A549 (cell line): ENCODE measurements at regions not wholly inside any gene's neighbourhood (a gene's known extent, or its start where the extent isn't known, plus 50 kb on each side); places are given as distances from the start of the nearest gene placed in this dataset.

Experiments
- ATAC-seq, 2 experiments: fragments of 200-7000 bp in 1 of 2; fragments of >200 bp in 1 of 2; cut with Nextera tagmentation in 1 of 2; cut with Tn5 transposase in 1 of 2; 3 replicates each; pipeline versions ENCODE4 v1.8.0 to v1.9.1; 2018 to 2020; ENCODE audit warnings: mild to moderate bottlenecking in 1 of 2, moderate library complexity in 1 of 2
- CTCF ChIA-PET: fragments of 300-600 bp; sonication (Branson Sonifier 250); formaldehyde crosslinking; extraction: SDS; loops from one replicate; lab custom pipeline; 2021; ENCODE audit warnings: antibody characterized with exemption, inconsistent platforms; lab: Yijun Ruan, JAX
- POLR2A ChIA-PET: fragments of 350-600 bp; formaldehyde crosslinking; extraction: SDS; loops from one replicate; lab custom pipeline; 2021; ENCODE audit warnings: antibody characterized with exemption, inconsistent platforms; lab: Yijun Ruan, JAX
- DNase-seq, 2 experiments: peaks; one replicate each; pipeline versions ENCODE4 v3.0.0 to v3.0.0-alpha.2; 2011 to 2016; ENCODE audit warnings: low read depth in 1 of 2, low spot score in 1 of 2
- FAIRE-seq: peaks from 2 replicates; lab custom pipeline; 2011; peaks lifted over from hg19 to GRCh38; lab: Jason Lieb, UNC
- H3K27ac ChIP-seq, 2 experiments: fragments of >200 bp; sonication (Bioruptor Twin); formaldehyde crosslinking; 3 replicates each; pipeline ENCODE4 v1.5.1; 2016 to 2017
- H3K4me1 ChIP-seq: fragments of >200 bp; sonication (Bioruptor Twin); formaldehyde crosslinking; 3 replicates; pipeline ENCODE4 v1.6.1; 2016
- H3K4me2 ChIP-seq: fragments of >200 bp; sonication (Bioruptor Twin); formaldehyde crosslinking; 3 replicates; pipeline ENCODE4 v1.6.1; 2016
- H3K4me3 ChIP-seq: fragments of >200 bp; sonication (Bioruptor Twin); formaldehyde crosslinking; 3 replicates; pipeline ENCODE4 v1.5.1; 2016
- H3K9me3 ChIP-seq: fragments of >200 bp; sonication (Bioruptor Twin); formaldehyde crosslinking; 3 replicates; pipeline ENCODE4 v1.6.1; 2016
- BHLHE40 ChIP-seq: IDR thresholded peaks from 2 replicates; pipeline ENCODE4 v1.6.1; 2012; ENCODE audit warnings: low read depth, low read length, inconsistent platforms
- CHD2 ChIP-seq: fragments of 150-350 bp; IDR thresholded peaks from 2 replicates; pipeline ENCODE4 v1.6.1; 2014; ENCODE audit warnings: low read length; ENCODE audit not compliant: partially characterized antibody
- CHD4 ChIP-seq: fragments of 200-600 bp; sonication (generic); IDR thresholded peaks from 2 replicates; pipeline ENCODE4 v1.6.1; 2016; ENCODE audit warnings: antibody characterized with exemption, mild to moderate bottlenecking, borderline replicate concordance
- EHF ChIP-seq: fragments of 250-450 bp; sonication (Bioruptor Pico); IDR thresholded peaks from 2 replicates; pipeline ENCODE4 v1.5.0; 2020; ENCODE audit warnings: mild to moderate bottlenecking
- HDAC2 ChIP-seq: fragments of 200-600 bp; sonication (generic); IDR thresholded peaks from 2 replicates; pipeline ENCODE4 v1.6.1; 2016
- HOXA7 ChIP-seq: fragments of 250-450 bp; sonication (Bioruptor Pico); IDR thresholded peaks from 2 replicates; pipeline ENCODE4 v1.5.0; 2020; ENCODE audit warnings: mild to moderate bottlenecking, moderate library complexity
- JUN ChIP-seq, 2 experiments: fragments of >200 bp; sonication (Bioruptor Twin); formaldehyde crosslinking; IDR thresholded peaks; 2 replicates in 1 of 2; 3 replicates in 1 of 2; pipeline ENCODE4 v1.6.1; 2016 to 2017
- JUNB ChIP-seq: fragments of >200 bp; sonication (Bioruptor Twin); formaldehyde crosslinking; IDR thresholded peaks from 2 replicates; pipeline ENCODE4 v1.6.1; 2016
- KDM5A ChIP-seq: fragments of 200-600 bp; sonication (generic); IDR thresholded peaks from 2 replicates; pipeline ENCODE4 v1.6.1; 2016; ENCODE audit warnings: antibody characterized with exemption, mild to moderate bottlenecking
- MAZ ChIP-seq: fragments of 150-350 bp; IDR thresholded peaks from 2 replicates; pipeline ENCODE4 v1.6.1; 2014; ENCODE audit warnings: antibody characterized with exemption, low read depth, low read length, borderline replicate concordance
- MYC ChIP-seq: IDR thresholded peaks from 2 replicates; pipeline ENCODE4 v1.6.1; 2012; ENCODE audit warnings: mild to moderate bottlenecking, inconsistent platforms, low read length, improper control_type of control experiment, borderline replicate concordance
- NFE2L2 ChIP-seq: fragments of 150-350 bp; conservative IDR thresholded peaks from 2 replicates; pipeline ENCODE4 v1.6.1; 2014; ENCODE audit warnings: low read length
- POLR2AphosphoS2 ChIP-seq: conservative IDR thresholded peaks from 2 replicates; pipeline ENCODE4 v1.6.1; 2012; ENCODE audit warnings: low read length, improper control_type of control experiment, inconsistent platforms
- RARB ChIP-seq: fragments of 250-450 bp; sonication (Bioruptor Pico); IDR thresholded peaks from 2 replicates; pipeline ENCODE4 v1.8.0; 2021; ENCODE audit warnings: mild to moderate bottlenecking, moderate library complexity
- RCOR1 ChIP-seq: fragments of 150-350 bp; IDR thresholded peaks from 2 replicates; pipeline ENCODE4 v1.6.1; 2014; ENCODE audit warnings: antibody characterized with exemption, low read length, low read depth
- RFX5 ChIP-seq: fragments of 450-650 bp; IDR thresholded peaks from 2 replicates; pipeline ENCODE4 v1.7.1; 2014; ENCODE audit warnings: antibody characterized with exemption, mild to moderate bottlenecking, moderate library complexity
- SMC3 ChIP-seq: fragments of >200 bp; sonication (Bioruptor Twin); formaldehyde crosslinking; IDR thresholded peaks from 3 replicates; pipeline ENCODE4 v1.6.1; 2018; ENCODE audit warnings: inconsistent platforms
- TFCP2L1 ChIP-seq: fragments of 250-450 bp; sonication (Bioruptor Pico); IDR thresholded peaks from 2 replicates; pipeline ENCODE4 v1.5.0; 2021; ENCODE audit warnings: mild to moderate bottlenecking
- ZFP36 ChIP-seq: fragments of 450-650 bp; IDR thresholded peaks from 2 replicates; pipeline ENCODE4 v1.6.1; 2014; ENCODE audit warnings: borderline replicate concordance; ENCODE audit not compliant: partially characterized antibody
- ZNF302 ChIP-seq: fragments of 250-450 bp; sonication (Bioruptor Pico); IDR thresholded peaks from 2 replicates; pipeline ENCODE4 v1.9.0; 2021; ENCODE audit warnings: inconsistent platforms, mild to moderate bottlenecking, moderate library complexity
- WGBS: methylation state at CpG from one replicate; pipeline ENCODE4 v1.1.6; 2017; ENCODE audit errors: missing lambda C conversion rate; 5-methylcytosine and 5-hydroxymethylcytosine counted together
- TF ChIP-seq, protein P1 (sequence below): fragments of 450-650 bp; IDR thresholded peaks from 2 replicates; pipeline ENCODE4 v1.6.1; 2014; ENCODE audit warnings: antibody characterized with exemption
- TF ChIP-seq, protein P2 (sequence below): fragments of >200 bp; sonication (Bioruptor Twin); formaldehyde crosslinking; IDR thresholded peaks from 2 replicates; pipeline ENCODE4 v1.6.1; 2016
- TF ChIP-seq, protein P3 (sequence below): fragments of 150-350 bp; IDR thresholded peaks from 2 replicates; pipeline ENCODE4 v1.6.1; 2014; ENCODE audit warnings: low read depth, mild to moderate bottlenecking, low read length
- TF ChIP-seq, protein P4 (sequence below): IDR thresholded peaks from 2 replicates; pipeline ENCODE4 v1.6.1; 2012
- TF ChIP-seq, protein P5 (sequence below): fragments of 250-450 bp; sonication (Bioruptor Pico); IDR thresholded peaks from 2 replicates; pipeline ENCODE4 v1.5.0; 2021; ENCODE audit warnings: mild to moderate bottlenecking, moderate library complexity, borderline replicate concordance

DNA sequence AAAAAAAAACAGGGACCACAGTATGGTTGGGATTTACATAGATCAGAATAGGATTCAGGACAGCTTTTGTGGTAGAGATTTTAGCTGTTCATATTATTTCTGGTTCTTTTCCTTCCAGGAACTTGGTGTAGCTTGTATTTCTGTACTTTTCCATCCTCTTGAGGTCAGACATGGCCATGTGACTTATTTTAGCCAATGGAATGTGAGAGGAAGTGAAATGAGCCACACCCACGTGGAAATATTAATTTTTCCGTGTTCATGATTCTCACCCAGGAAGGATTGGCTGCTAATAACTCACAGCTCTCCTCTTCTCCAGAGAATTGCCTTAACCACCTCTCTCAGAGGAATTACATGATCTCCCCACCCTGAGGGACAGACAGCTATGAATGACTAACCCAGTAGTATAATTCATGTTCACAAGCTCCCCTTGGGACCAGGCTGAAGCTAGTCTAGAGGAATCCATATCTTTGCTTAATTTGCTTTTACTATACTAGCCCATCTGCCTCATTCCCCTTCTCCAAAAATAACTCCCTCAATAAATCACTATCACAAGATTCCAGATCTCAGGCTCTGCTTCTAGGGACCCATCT is 340.4 kb downstream of the NUAK1 start:
- CTCF ChIA-PET: no interaction called here
- H3K27ac ChIP-seq: no peak overlapping the region
- WGBS: 19% methylated on average over 2 of the region's 2 CpGs
- FAIRE-seq: no peak
- POLR2A ChIA-PET: no interaction called here
- no peak for DNase-seq
- H3K4me2 ChIP-seq: no peak overlapping the region
- no peaks in the 10 kb centered on the region for H3K4me1 ChIP-seq
- no peak for ATAC-seq
- no peak for TF ChIP-seq MYC
- TF ChIP-seq, protein P1, sequence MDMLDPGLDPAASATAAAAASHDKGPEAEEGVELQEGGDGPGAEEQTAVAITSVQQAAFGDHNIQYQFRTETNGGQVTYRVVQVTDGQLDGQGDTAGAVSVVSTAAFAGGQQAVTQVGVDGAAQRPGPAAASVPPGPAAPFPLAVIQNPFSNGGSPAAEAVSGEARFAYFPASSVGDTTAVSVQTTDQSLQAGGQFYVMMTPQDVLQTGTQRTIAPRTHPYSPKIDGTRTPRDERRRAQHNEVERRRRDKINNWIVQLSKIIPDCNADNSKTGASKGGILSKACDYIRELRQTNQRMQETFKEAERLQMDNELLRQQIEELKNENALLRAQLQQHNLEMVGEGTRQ: peak; percentile 66
- TF ChIP-seq, all 56 proteins: peak for 1
- H3K4me3 ChIP-seq: no peak overlapping the region
- H3K9me3 ChIP-seq: no peaks in the 10 kb centered on the region

DNA sequence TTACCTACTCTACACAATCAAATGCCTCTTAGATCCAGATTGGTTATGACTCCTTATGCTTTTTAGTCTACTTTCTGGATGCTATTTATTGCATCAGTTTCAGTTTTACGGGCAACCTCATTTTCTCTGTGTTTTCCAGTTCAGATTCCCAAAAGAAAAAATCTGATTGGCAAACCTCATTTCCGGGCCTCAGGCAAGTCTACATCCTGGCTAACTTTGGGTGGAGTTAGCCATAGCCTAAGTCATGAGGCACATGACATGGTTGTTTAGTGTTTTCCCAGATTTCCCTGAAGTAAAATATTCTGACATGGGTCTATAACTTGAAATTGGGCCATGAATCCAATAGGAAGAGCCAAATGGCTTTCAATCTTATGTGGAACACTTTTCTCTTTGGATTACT is 339.7 kb downstream of the NUAK1 start:
- Histone ChIP-seq H3K9me3 (no peaks in the 10 kb centered on the region), H3K4me3 (no peak overlapping the region), H3K4me1 (no peaks in the 10 kb centered on the region), H3K4me2 (no peak overlapping the region), H3K27ac (no peak overlapping the region)
- ChIA-PET CTCF (no interaction called here), POLR2A (no interaction called here)
- TF ChIP-seq ZNF302 (CRISPR knock-in tag) (no peak), CHD4 (no peak), NFE2L2 (no peak), JUN (IDR thresholded peaks at IDR 0.05) (no peak), KDM5A (no peak), TFCP2L1 (CRISPR knock-in tag) (no peak)
- TF ChIP-seq, protein P2, sequence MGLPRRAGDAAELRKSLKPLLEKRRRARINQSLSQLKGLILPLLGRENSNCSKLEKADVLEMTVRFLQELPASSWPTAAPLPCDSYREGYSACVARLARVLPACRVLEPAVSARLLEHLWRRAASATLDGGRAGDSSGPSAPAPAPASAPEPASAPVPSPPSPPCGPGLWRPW: no peak
- TF ChIP-seq, protein P1: no peak
- no peak for ATAC-seq
- no peak for FAIRE-seq
- DNase-seq: no peak
- 86% methylated on average over 2 of the region's 2 CpGs for WGBS

DNA sequence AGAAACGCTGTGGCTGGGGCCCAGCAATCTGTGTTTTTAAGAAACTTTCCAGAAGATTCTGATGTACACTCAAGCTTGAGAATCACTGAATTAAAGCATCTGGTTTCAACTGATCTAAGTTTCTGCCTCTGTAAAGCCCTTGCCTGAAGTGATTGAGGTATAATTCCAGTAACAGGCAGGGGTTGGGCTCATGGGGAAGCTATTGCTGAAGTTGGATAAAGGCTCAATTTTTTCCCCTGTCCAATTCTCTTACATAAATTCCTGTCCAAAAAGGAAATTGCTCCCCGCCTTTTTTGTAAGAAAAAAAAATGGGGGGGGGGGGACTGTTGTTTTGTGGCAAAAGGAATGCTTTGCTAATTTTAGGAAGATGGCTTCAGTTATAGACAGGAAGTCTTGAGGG is 337.4 kb downstream of the NUAK1 start:
- Histone ChIP-seq H3K4me3 (no peak overlapping the region), H3K4me1 (peaks cover 11% of the 10 kb centered on the region), H3K9me3 (no peaks in the 10 kb centered on the region), H3K4me2 (no peak overlapping the region), H3K27ac (no peak overlapping the region)
- FAIRE-seq: no peak
- WGBS: 35% methylated on average over 2 of the region's 2 CpGs
- POLR2A ChIA-PET: no interaction called here
- ATAC-seq: no peak
- CTCF ChIA-PET: interaction anchor here (0.7 kb wide), 1 partner anchor 57 kb away, joined by 3 read pairs; no protein-coding TSS in a partner anchor
- DNase-seq: no peak
- TF ChIP-seq, protein P3, sequence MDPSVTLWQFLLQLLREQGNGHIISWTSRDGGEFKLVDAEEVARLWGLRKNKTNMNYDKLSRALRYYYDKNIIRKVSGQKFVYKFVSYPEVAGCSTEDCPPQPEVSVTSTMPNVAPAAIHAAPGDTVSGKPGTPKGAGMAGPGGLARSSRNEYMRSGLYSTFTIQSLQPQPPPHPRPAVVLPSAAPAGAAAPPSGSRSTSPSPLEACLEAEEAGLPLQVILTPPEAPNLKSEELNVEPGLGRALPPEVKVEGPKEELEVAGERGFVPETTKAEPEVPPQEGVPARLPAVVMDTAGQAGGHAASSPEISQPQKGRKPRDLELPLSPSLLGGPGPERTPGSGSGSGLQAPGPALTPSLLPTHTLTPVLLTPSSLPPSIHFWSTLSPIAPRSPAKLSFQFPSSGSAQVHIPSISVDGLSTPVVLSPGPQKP: no peak
- TF ChIP-seq EHF (CRISPR knock-in tag) (no peak), BHLHE40 (no peak), CHD2 (no peak), HDAC2 (no peak), POLR2AphosphoS2 (no peak), HOXA7 (no peak), SMC3 (no peak), RARB (no peak), JUN (IDR thresholded peaks at IDR 0.05) (no peak), JUNB (no peak), CHD4 (no peak), ZFP36 (no peak), RFX5 (no peak), RCOR1 (no peak), MAZ (no peak)
- TF ChIP-seq, protein P4, sequence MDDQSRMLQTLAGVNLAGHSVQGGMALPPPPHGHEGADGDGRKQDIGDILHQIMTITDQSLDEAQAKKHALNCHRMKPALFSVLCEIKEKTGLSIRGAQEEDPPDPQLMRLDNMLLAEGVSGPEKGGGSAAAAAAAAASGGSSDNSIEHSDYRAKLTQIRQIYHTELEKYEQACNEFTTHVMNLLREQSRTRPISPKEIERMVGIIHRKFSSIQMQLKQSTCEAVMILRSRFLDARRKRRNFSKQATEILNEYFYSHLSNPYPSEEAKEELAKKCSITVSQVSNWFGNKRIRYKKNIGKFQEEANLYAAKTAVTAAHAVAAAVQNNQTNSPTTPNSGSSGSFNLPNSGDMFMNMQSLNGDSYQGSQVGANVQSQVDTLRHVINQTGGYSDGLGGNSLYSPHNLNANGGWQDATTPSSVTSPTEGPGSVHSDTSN: no peak
- TF ChIP-seq, protein P2: no peak
- TF ChIP-seq, protein P5, sequence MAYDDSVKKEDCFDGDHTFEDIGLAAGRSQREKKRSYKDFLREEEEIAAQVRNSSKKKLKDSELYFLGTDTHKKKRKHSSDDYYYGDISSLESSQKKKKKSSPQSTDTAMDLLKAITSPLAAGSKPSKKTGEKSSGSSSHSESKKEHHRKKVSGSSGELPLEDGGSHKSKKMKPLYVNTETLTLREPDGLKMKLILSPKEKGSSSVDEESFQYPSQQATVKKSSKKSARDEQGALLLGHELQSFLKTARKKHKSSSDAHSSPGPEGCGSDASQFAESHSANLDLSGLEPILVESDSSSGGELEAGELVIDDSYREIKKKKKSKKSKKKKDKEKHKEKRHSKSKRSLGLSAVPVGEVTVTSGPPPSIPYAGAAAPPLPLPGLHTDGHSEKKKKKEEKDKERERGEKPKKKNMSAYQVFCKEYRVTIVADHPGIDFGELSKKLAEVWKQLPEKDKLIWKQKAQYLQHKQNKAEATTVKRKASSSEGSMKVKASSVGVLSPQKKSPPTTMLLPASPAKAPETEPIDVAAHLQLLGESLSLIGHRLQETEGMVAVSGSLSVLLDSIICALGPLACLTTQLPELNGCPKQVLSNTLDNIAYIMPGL (CRISPR knock-in tag): no peak
